ENCODE measurements at regions not wholly inside any gene's neighbourhood (a gene's known extent, or its start where the extent isn't known, plus 50 kb on each side); places are given as distances from the start of the nearest gene placed in this dataset.

DNA sequence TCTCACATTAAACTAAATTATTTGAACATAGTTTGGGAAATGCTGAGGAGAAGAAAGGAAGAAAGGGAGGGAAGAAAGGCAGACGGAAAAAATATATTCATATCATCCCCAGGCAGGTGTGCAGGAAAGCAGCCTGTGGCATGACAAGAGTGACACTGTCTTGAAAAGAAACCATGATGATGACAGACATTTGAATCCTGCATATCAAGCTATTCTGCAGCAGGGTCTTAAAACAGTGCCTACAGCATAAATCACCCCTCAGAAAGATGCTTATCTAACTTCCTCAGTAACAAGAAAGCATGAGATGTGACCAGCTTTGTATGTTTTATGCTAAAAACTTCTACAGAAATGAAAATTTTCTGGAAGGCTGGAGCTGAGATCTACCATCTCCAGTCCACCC is 144.5 kb upstream of the GRM7 start:
- TF ChIP-seq CTCF (conservative IDR thresholded peaks at IDR 0.05), result no peak
- no peak for TF ChIP-seq ZFX (IDR thresholded peaks at IDR 0.05)
- no peak overlapping the region for H3K27ac ChIP-seq

- H3K27ac ChIP-seq, result no peak overlapping the region
- TF ChIP-seq CTCF (conservative IDR thresholded peaks at IDR 0.05) (no peak), ZFX (IDR thresholded peaks at IDR 0.05) (no peak)
Measured at GRCh38 chr3:6717026-6717943, 143.6 kb upstream of the GRM7 start.

DNA sequence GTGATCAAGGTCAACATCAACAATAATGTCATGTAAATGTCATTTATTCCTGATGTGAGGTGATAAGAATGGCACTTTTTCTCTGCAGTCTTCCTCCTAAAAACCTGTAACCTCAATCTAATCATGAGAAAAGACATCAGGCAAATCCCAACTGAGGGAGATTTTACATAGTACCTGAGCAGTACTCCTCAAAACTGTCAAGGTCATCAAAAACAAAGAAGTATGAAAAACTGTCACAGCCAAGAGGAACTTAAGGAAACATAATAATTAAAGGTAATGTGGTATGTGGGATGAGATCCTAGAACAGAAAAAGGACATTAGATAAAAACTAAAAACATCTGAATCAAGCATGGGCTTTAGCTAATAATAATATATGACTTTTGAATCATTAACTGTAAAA is 140.9 kb upstream of the GRM7 start:
- H3K27ac ChIP-seq, result no peak overlapping the region
- TF ChIP-seq CTCF (conservative IDR thresholded peaks at IDR 0.05), result no peak
- no peak for TF ChIP-seq ZFX (IDR thresholded peaks at IDR 0.05)

- H3K27ac ChIP-seq, result no peak overlapping the region
- TF ChIP-seq CTCF (conservative IDR thresholded peaks at IDR 0.05), result no peak
- TF ChIP-seq ZFX (IDR thresholded peaks at IDR 0.05), result no peak
Measured at GRCh38 chr3:6721491-6721890, 139.4 kb upstream of the GRM7 start.

DNA sequence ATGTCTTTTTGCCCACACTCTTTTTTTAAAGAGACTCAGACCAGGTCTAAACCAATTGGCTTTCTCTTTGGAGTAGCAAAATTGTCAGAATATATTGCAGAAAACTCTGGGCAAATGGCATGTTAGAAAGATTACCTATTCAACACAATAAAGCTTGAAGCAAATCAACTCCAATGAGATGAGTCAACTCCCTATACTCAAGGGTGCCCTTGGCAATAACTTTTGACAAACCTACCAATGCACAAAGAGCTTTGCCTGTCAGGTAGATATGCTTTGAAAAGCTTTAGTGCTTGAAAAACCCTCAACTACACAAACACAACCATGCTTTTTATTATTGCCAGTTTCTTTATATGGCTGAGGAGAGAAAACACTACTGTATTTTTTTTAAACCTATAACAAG is 137.7 kb upstream of the GRM7 start:
- TF ChIP-seq ZFX (IDR thresholded peaks at IDR 0.05) (no peak), CTCF (conservative IDR thresholded peaks at IDR 0.05) (no peak)
- H3K27ac ChIP-seq, result no peak overlapping the region

- TF ChIP-seq ZFX (IDR thresholded peaks at IDR 0.05) (no peak), CTCF (conservative IDR thresholded peaks at IDR 0.05) (no peak)
- no peak overlapping the region for H3K27ac ChIP-seq
Measured at GRCh38 chr3:6726811-6727210, 134.1 kb upstream of the GRM7 start.

DNA sequence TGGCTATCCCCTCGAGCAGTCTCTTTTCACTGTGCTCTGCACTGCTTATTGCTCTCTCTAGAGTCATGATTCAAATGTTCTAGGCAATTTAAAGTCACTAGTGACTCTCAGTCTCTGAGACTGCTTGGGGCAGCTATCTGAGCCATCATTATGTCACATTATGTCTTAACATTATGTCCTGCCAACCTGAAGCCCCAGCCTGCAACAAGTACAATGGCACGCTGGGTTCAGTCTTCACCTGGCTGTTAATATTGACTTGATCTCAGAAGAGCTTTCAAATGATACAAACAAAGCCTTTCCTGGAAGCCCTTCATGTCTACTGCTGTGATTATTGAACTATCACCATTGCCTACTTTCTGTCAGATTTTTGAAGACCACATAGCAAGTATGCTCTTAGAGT is 128.1 kb upstream of the GRM7 start:
- TF ChIP-seq CTCF (conservative IDR thresholded peaks at IDR 0.05) (no peak), ZFX (IDR thresholded peaks at IDR 0.05) (no peak)
- no peak overlapping the region for H3K27ac ChIP-seq
